ENCODE measurements at regions not wholly inside any gene's neighbourhood (a gene's known extent, or its start where the extent isn't known, plus 50 kb on each side); places are given as distances from the start of the nearest gene placed in this dataset.

- Histone ChIP-seq H3K36me3 (no peaks in the 10 kb centered on the region), H3K4me1 (no peaks in the 10 kb centered on the region), H3K27ac (no peak overlapping the region), H3K9me3 (no peaks in the 10 kb centered on the region), H3K27me3 (no peaks in the 10 kb centered on the region), H3K4me3 (no peak overlapping the region)
- intact Hi-C loops (cut with DNase I), result no loop called here
- ATAC-seq (no peak), DNase-seq (no peak)
- TF ChIP-seq, protein P1, sequence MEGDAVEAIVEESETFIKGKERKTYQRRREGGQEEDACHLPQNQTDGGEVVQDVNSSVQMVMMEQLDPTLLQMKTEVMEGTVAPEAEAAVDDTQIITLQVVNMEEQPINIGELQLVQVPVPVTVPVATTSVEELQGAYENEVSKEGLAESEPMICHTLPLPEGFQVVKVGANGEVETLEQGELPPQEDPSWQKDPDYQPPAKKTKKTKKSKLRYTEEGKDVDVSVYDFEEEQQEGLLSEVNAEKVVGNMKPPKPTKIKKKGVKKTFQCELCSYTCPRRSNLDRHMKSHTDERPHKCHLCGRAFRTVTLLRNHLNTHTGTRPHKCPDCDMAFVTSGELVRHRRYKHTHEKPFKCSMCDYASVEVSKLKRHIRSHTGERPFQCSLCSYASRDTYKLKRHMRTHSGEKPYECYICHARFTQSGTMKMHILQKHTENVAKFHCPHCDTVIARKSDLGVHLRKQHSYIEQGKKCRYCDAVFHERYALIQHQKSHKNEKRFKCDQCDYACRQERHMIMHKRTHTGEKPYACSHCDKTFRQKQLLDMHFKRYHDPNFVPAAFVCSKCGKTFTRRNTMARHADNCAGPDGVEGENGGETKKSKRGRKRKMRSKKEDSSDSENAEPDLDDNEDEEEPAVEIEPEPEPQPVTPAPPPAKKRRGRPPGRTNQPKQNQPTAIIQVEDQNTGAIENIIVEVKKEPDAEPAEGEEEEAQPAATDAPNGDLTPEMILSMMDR (IDR thresholded peaks at IDR 0.05), result no peak
Measured at GRCh38 chr2:146931109-146931508, 913.7 kb upstream of the ACVR2A start.

DNA sequence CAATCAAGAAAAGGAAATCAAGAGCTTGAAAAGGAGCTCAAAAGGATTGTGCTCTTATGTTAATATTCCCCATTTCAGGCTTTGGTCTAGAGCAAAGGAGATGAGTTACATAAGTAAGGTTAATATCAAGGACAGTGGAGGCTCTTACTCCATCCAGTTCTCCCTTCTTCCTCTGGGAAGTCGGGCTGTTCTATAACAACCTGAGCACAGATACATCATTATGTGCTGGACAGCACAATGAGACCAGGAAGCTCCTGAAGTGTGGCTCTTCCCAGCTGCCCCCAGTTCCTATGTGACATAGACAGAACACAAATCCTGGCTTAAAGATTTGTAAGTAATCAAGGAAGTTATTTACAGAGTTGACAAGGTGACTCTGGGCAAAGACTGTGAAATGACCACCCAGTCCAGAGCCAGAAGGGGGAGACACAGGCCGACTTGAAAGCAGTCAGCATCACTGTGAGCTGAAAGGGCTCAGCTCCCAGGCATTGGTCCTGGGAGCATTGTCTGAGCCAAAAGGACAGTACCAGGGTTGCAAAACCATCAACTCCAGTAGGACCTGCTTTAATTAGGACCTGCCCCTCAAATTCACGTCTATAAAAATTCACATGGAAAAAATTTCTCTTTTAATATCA lies 917.6 kb upstream of the ACVR2A start:
- TF ChIP-seq, protein P1 (IDR thresholded peaks at IDR 0.05), result peak; percentile 57
- H3K4me1 ChIP-seq, result no peaks in the 10 kb centered on the region
- H3K4me3 ChIP-seq, result no peak overlapping the region
- ATAC-seq (peak; percentile 84), DNase-seq (no peak)
- intact Hi-C loops (cut with DNase I), result no loop called here
- H3K9me3 ChIP-seq, result no peaks in the 10 kb centered on the region
- H3K27ac ChIP-seq, result no peak overlapping the region
- no peaks in the 10 kb centered on the region for H3K27me3 ChIP-seq
- H3K36me3 ChIP-seq, result no peaks in the 10 kb centered on the region

DNA sequence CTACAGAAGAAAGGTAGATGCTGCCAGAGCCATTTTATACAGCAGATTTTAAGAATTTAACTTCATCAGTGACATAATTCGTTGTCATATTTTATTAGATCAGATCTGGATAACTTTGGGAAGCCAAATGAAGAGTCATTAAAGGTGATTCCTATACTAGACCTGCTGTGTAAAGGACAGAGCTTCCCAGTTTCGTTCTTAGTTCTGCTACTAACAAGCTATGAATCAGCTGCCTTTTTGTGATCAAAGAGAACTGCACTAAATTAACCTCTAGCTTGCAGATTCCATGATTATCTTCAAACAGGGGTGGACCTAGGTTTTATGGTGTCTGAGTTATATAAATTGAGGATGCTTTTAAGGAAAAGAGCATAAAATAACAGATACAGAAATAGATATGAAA lies 926.5 kb upstream of the ACVR2A start:
- no peak for DNase-seq
- no peak for ATAC-seq
- Histone ChIP-seq H3K4me3 (no peak overlapping the region), H3K9me3 (no peaks in the 10 kb centered on the region), H3K4me1 (no peaks in the 10 kb centered on the region), H3K36me3 (no peaks in the 10 kb centered on the region), H3K27me3 (no peaks in the 10 kb centered on the region), H3K27ac (no peak overlapping the region)
- TF ChIP-seq, protein P1 (IDR thresholded peaks at IDR 0.05), result no peak
- intact Hi-C loops (cut with DNase I), result no loop called here

DNA sequence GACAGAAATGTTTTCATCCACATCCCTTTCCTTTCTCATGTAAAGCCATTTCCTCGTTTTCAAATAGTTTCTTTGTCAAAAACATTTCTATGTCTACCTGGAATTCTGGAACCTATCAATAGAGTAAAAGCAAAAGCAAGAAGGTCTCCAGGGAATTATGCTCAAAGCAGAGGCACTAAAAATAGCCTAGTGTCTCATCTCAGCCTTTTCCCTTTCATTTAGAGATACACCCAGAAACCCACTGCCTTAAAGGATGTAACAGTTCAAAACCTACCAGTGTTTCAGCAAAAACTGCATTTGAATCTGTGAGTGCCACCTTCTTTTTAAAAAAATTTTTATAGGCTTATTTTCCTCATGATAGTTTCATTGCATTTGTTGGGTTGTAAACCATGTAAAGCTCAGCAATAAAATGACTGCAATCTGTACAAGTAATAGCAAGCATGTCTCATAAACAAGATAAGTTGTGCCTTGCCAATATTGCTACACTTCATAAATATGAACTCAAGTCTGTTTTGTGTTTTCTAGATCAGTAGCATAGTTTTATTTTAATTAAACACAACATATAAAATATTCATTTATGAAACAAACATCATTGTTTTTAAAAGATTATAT lies 927.3 kb upstream of the ACVR2A start:
- Histone ChIP-seq H3K27ac (no peak overlapping the region), H3K36me3 (no peaks in the 10 kb centered on the region), H3K4me1 (no peaks in the 10 kb centered on the region), H3K27me3 (no peaks in the 10 kb centered on the region), H3K4me3 (no peak overlapping the region), H3K9me3 (no peaks in the 10 kb centered on the region)
- TF ChIP-seq, protein P1 (IDR thresholded peaks at IDR 0.05), result no peak
- ATAC-seq (no peak), DNase-seq (no peak)
- intact Hi-C loops (cut with DNase I), result no loop called here

DNA sequence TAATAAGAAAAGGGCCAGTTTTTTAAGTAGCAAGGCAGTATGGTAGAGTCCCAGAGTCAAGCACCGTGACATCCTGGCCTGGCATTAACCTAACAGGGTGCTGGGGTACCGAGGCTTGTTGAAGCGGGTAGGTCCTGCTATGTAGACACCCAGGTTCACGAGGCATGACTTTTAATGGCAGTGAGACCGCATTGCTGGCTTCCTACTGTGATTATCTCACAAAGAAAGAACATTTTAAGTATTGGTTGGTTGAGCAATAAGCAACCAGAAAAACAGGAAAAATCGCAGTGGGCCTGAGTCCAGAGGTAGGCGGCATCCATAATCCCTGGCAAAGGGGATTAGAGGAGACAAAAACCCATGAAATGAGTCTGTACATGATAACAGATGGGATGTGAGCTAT lies 927.9 kb upstream of the ACVR2A start:
- no peak overlapping the region for H3K4me3 ChIP-seq
- DNase-seq, result no peak

More for the DNA sequence above, 927.9 kb upstream of the ACVR2A start:
- H3K36me3 ChIP-seq, result no peaks in the 10 kb centered on the region
- TF ChIP-seq, protein P1 (IDR thresholded peaks at IDR 0.05), result no peak
- no peaks in the 10 kb centered on the region for H3K9me3 ChIP-seq
- no peaks in the 10 kb centered on the region for H3K27me3 ChIP-seq
- no peak for ATAC-seq
- intact Hi-C loops (cut with DNase I), result no loop called here
- H3K27ac ChIP-seq, result no peak overlapping the region
- H3K4me1 ChIP-seq, result no peaks in the 10 kb centered on the region
